Heart right ventricle (tissue), 16 donors: ENCODE measurements at regions not wholly inside any gene's neighbourhood (a gene's known extent, or its start where the extent isn't known, plus 50 kb on each side); places are given as distances from the start of the nearest gene placed in this dataset.

Source experiments
- ATAC-seq, 8 donors: fragments of 200-7000 bp; cut with Tn5 transposase; one replicate each; pipeline ENCODE4 v1.9.1; 2020; ENCODE audit warnings: mild to moderate bottlenecking in 8 of 8, moderate library complexity in 8 of 8, moderate number of reproducible peaks in 1 of 8
- DNase-seq, 2 donors: peaks; one replicate each; pipeline ENCODE4 v3.0.0-alpha.2; 2020
- H3K27ac ChIP-seq, 10 donors: fragments of 200-600 bp; sonication (generic) in 2 of 10; one replicate each; pipeline versions ENCODE4 v1.5.0 to v1.8.0; 2020 to 2022; ENCODE audit warnings: mild to moderate bottlenecking in 3 of 10
- H3K27me3 ChIP-seq, 7 donors: fragments of 200-600 bp; one replicate each; pipeline ENCODE4 v1.8.0; 2021 to 2022; ENCODE audit warnings: mild to moderate bottlenecking in 2 of 7
- H3K36me3 ChIP-seq, 9 donors: fragments of 200-600 bp; sonication (generic) in 1 of 9; one replicate each; pipeline versions ENCODE4 v1.5.0 to v1.8.0; 2020 to 2022; ENCODE audit warnings: mild to moderate bottlenecking in 2 of 9
- H3K4me1 ChIP-seq, 9 donors: fragments of 200-600 bp; sonication (generic) in 1 of 9; one replicate each; pipeline versions ENCODE4 v1.5.0 to v1.8.0; 2020 to 2022; ENCODE audit warnings: mild to moderate bottlenecking in 4 of 9
- H3K4me3 ChIP-seq, 10 donors: fragments of 200-600 bp; sonication (generic) in 2 of 10; one replicate each; pipeline versions ENCODE4 v1.5.0 to v1.8.0; 2020 to 2022; ENCODE audit warnings: mild to moderate bottlenecking in 7 of 10, moderate library complexity in 2 of 10
- H3K9me3 ChIP-seq, 11 donors: fragments of 200-600 bp in 10 of 11; sonication (generic) in 2 of 11; one replicate each; pipeline versions ENCODE4 v1.5.0 to v1.8.0; 2013 to 2022; ENCODE audit warnings: mild to moderate bottlenecking in 2 of 11, control low read depth in 1 of 11, moderate library complexity in 1 of 11
- WGBS, 2 donors: extraction: QIAGEN DNeasy Blood & Tissue Kit; methylation state at CpG; one replicate each; pipeline ENCODE4 v1.1.7; 2013; ENCODE audit warnings: inconsistent platforms in 1 of 2; 5-methylcytosine and 5-hydroxymethylcytosine counted together
- intact Hi-C, 10 donors: fragments of 100-400 bp; cut with DNase I; formaldehyde crosslinking; loops; one replicate each; pipeline versions ENCODE4 v1.11.1 to v1.14.2; 2022
- TF ChIP-seq, protein P1 (sequence below), 9 donors: fragments of 200-600 bp; sonication (generic) in 2 of 9; IDR thresholded peaks; one replicate each; pipeline versions ENCODE4 v1.5.0 to v1.8.0; 2021 to 2022; ENCODE audit warnings: antibody characterized with exemption in 9 of 9, mild to moderate bottlenecking in 5 of 9, moderate library complexity in 1 of 9
- donor health status: Arrhythmogenic right ventricular cardiomyopathy.
- donor health status: ischemic (EF 13 %, LVEDD 7.1; RV severe dilation, severe dysfunction).
- donor health status: healthy with polysubstance abuse.
- donor health status: DM: no; HTN: yes; CAD: no.
- donor health status: DM: no; HTN: no; CAD: no.
- donor health status: ischemic (EF 25% LVEDD 6.9; RV normal size, moderate dysfunction).
- donor health status: ischemic (EF 25% LVEDD 5.7; RV mildly dilated, moderate dysfunction).
- donor health status: healthy.
- donor health status: DM: yes; HTN: yes; CAD: no.
- donor health status: Ischemic cardiomyopathy.
- donor health status: ischemic (EF 35%, LVEDD 5.7; RV mildly dilated, moderate dysfunction).
- donor health status: nonischemic (EF 11% LVEDD 7.7; RV severe dilation, severe dysfunction).
- donor health status: DM: yes; HTN: yes; CAD: no.
- donor health status: PGD.
- donor health status: ischemic (EF 29% LVEDD 5.4; RV normal size, mild dysfunction).
- donor health status: nonischemic (EF 23%, LVEDD 6.1; RV moderate dilation, normal function).

DNA sequence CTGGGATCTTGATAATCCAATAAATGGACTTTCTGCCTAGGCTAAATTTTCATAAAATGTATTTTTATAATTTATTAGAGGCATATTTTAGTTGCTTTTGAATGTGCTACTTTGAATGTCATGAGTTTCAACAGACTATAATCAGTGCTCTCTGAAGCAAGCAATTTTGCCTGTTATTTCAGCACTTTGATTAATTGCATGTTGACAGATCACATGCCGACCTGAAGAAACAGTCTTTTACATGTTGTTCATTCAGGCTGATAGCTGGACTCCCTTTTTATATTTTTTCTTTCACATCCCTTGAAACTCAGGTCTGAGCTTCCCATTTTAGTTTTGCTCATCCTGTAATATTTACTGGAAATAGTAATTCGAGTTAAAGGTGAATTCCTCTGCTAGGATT lies 341.0 kb downstream of the NAP1L3 start:
- ATAC-seq (no peak), DNase-seq (no peak)
- Histone ChIP-seq H3K36me3 (no peaks in the 10 kb centered on the region), H3K4me1 (no peaks in the 10 kb centered on the region), H3K4me3 (no peak overlapping the region), H3K27ac (no peak overlapping the region), H3K9me3 (no peaks in the 10 kb centered on the region), H3K27me3 (peaks cover 0 to 13% (median 0%) of the 10 kb centered on the region in 7 donors)
- TF ChIP-seq, protein P1, sequence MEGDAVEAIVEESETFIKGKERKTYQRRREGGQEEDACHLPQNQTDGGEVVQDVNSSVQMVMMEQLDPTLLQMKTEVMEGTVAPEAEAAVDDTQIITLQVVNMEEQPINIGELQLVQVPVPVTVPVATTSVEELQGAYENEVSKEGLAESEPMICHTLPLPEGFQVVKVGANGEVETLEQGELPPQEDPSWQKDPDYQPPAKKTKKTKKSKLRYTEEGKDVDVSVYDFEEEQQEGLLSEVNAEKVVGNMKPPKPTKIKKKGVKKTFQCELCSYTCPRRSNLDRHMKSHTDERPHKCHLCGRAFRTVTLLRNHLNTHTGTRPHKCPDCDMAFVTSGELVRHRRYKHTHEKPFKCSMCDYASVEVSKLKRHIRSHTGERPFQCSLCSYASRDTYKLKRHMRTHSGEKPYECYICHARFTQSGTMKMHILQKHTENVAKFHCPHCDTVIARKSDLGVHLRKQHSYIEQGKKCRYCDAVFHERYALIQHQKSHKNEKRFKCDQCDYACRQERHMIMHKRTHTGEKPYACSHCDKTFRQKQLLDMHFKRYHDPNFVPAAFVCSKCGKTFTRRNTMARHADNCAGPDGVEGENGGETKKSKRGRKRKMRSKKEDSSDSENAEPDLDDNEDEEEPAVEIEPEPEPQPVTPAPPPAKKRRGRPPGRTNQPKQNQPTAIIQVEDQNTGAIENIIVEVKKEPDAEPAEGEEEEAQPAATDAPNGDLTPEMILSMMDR (IDR thresholded peaks at IDR 0.05): no peak
- 36 to 45% methylated on average over 2 of the region's 2 CpGs for WGBS, 2 donors
- intact Hi-C loops: no loop called here

DNA sequence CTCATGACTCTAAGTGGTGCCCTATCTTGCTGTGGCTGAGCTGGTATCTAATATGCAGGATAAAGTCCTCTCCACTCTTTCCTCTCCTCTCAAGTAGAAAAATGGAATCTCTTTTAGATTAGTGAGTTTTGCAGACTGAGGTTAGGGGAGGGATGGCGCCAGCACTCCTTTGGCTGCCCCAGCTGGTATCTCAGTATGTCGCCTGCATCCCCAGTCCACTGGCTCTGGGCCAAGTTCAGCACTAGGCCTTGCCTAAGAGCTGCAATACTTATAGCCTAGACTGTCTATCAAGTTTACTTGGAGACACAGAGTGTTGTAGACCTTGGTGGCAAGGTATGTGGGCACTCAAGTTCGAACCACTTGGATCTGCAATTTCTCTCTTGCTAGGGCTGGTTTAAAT lies 351.3 kb downstream of the NAP1L3 start:
- Histone ChIP-seq H3K9me3 (no peaks in the 10 kb centered on the region), H3K36me3 (no peaks in the 10 kb centered on the region), H3K4me1 (no peaks in the 10 kb centered on the region), H3K27me3 (no peaks in the 10 kb centered on the region), H3K27ac (no peak overlapping the region), H3K4me3 (no peak overlapping the region)
- 56 to 65% methylated on average over 3 of the region's 3 CpGs for WGBS, 2 donors
- DNase-seq: no peak
- ATAC-seq: no peak
- TF ChIP-seq, protein P1 (IDR thresholded peaks at IDR 0.05): no peak
- intact Hi-C loops: no loop called here

DNA sequence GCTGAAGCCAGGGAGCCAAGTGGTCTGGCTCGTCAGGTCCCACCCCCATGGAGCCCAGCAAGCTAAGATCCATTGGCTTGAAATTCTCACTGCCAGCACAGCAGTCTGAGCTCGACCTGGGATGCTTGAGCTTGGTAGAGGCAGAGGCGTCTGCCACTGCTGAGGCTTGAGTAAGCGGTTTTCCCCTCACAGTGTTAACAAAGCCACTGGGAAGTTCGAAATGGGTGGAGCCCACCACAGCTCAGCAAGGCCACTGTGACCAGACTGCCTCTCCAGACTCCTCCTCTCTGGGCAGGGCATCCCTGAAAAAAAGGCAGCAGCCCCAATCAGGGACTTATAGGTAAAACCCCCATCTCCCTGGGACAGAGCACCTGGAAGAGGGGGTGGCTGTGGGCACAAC lies 353.8 kb downstream of the NAP1L3 start:
- no peak for DNase-seq
- 54 to 60% methylated on average over 5 of the region's 5 CpGs for WGBS, 2 donors
- intact Hi-C loops: no loop called here
- Histone ChIP-seq H3K9me3 (peaks cover 0 to 8% (median 0%) of the 10 kb centered on the region in 11 donors), H3K27me3 (no peaks in the 10 kb centered on the region), H3K4me1 (no peaks in the 10 kb centered on the region), H3K4me3 (no peak overlapping the region), H3K36me3 (no peaks in the 10 kb centered on the region), H3K27ac (no peak overlapping the region)
- TF ChIP-seq, protein P1 (IDR thresholded peaks at IDR 0.05): no peak
- no peak for ATAC-seq
